Hematopoietic multipotent progenitor cell treated with erythropoietin and hydrocortisone succinate and interleukin-3 and kit ligand, for 8 days (in vitro differentiated cells): ENCODE measurements at regions not wholly inside any gene's neighbourhood (a gene's known extent, or its start where the extent isn't known, plus 50 kb on each side); places are given as distances from the start of the nearest gene placed in this dataset.
"Not testable (repeated sequence)": the region's sequence is repeated elsewhere in the genome, so short reads cannot be mapped to it uniquely, and the experiment has no call there.

Source experiments
- DNase-seq: peaks from one replicate; pipeline ENCODE4 v3.0.0-alpha.2; 2015

DNA sequence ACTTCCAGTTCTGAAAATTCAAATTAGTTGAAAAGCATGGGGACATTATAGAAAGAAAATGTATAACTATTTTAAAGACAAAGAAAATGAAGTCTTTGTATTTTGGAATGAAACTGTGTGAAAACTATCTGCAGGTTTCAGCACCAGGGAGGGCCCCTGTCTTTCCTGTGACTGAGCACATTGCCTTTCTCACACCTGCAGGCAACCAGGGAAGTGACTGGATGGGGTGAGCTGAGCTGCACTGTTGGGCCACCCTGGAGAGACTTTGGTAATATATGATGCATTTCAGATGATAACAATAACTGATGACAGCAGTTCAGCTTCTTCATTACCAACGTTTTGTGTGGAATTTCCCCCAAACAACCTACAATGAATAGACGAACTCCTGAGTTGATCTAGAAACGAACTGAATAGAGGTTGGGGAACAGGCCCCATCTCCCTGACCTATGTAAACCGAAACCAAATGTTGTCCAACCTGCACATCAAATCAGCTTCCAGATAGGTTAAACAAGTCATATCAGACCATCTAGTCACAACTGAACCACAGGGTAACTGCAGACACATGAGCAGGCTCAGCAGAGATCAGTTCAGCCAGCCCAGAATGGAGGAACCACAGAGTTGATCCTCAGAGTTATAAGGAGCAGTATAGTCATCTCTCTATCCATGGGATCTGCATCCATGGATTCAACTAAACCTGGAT lies 1402.2 kb downstream of the RPIA start:
- not testable (repeated sequence) for DNase-seq

DNA sequence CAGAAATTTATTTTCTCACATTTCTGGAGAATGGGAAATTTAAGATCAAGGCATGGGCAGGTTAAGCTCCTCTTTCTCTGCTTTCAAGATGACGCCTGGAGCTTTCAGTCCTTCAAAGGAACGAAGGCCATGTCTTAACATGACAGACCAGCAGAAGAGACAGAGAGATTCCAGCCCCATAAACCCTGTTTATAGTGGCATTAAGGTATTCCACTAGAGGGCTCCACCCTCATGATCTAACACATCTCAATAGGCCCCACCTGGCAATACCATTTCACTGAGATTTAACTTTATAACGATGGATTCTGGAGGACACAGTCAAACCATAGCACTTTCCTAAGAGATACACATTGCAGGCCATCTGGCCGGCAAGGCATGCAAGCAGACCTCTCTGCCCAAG lies 1406.1 kb downstream of the RPIA start:
- not testable (repeated sequence) for DNase-seq

DNA sequence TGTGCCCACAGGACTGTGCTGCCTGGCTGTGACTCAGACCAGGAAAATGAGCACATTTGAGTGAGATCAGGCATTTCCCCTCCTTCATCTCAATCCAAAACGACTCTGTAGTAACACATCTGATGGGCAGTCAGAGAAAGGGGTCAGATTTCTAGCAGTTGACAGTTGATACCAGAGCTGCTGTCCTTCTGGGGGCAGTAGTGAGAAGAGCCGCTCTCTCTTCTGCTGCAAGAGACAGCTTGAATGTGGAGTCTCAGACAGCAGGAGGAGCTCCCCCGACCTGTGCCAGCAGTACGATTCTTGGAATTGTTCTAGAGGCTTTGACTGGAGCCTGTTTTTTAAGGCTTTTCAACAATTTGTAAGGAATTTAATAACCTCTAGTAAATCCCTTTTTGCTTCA lies 1413.7 kb downstream of the RPIA start:
- DNase-seq, result not testable (repeated sequence)

DNA sequence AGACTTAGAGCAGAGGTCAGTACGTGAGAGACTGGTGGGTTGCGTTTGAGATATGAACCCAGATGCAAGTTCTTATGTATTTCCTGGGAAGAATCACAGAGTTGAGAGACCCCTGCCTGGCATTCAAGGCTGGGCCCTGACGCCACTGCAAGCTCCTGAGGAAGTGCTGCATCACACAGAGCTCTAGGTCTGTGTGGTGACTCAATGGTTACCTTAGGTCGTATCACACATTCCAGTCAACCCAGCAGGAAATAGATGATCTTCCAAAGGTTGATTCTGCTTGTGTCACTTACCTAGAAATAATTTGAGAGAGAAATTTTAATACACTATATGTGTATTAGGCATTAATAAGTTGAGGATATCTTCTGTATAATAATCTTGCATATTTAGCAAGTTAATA lies 1431.9 kb downstream of the RPIA start:
- DNase-seq, result not testable (repeated sequence)

DNA sequence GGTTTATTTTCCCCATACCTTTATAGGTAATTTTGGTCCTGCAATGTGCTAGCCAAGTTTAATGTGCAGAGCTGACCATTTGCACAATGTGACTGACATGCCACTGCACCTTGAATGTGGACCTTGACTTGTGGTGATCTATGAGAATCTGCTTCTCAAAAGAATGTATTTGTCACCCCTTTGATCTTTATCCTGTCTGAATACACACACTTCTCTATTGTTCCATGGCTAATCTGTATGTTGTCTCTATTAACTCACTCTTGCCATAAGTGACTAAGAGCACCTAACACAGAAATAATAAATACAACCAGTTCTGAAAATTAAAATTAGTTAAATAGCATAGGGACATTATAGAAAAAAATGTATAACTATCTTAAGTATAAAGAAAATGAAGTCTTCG lies 1447.6 kb downstream of the RPIA start:
- DNase-seq, result not testable (repeated sequence)

DNA sequence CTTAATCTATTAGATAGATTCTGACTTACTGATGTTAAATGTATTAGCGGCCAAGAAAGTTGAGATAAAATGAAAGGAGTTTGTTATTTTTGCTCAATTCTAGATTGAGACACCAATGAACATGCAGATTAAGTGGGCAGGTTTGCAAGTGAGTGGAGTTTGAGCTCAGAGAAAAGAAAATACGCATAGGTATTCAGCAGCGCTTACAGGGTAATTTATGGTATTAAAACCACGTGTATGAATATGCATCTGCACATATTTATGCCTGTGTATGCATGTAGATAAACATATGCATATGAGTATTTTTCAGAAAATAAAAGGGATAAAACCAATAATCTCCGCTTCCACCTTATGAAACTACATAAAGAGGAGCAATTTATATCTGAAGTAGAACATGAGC lies 1450.1 kb downstream of the RPIA start:
- not testable (repeated sequence) for DNase-seq

DNA sequence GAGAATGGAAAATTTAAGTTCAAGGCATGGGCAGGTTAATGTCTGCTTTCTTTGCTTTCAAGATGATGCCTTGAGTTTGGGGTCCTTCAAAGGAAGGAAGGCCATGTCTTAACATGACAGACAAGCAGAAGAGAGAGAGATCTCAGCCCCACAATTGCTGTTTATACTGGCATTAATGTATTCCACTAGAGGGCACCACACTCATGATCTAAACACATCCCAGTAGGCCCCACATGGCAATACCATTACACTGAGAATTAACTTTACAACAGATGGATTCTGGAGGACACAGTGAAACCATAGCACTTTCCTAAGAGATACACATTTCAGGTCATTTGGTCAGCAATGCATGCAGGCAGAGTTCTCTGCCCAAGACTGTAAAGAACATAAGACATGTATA lies 1460.3 kb downstream of the RPIA start:
- not testable (repeated sequence) for DNase-seq

DNA sequence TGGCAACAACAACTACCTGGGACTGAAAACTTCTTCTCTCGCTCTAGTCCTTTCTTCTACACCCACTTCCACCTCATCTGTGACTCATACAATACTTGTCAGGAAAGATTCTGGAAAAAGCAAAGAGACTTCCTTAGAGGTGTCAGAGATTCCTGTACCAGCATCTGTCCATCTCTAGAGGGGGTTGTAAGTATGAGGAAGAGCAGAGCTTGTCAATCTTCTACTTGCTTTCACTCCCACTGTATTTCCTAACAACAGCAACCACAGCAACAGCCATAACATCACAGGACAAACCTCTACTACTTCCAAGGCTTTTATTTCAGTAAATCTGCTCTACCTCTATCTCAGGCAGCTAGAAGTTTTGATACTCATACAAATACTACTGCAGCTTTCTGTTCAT lies 1479.5 kb downstream of the RPIA start:
- not testable (repeated sequence) for DNase-seq

DNA sequence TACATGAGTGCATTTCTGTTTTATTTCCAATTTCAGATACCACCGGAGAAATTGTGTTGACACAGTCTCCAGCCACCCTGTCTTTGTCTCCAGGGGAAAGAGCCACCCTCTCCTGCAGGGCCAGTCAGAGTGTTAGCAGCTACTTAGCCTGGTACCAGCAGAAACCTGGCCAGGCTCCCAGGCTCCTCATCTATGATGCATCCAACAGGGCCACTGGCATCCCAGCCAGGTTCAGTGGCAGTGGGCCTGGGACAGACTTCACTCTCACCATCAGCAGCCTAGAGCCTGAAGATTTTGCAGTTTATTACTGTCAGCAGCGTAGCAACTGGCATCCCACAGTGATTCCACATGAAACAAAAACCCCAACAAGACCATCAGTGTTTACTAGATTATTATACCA lies 1481.6 kb downstream of the RPIA start:
- not testable (repeated sequence) for DNase-seq

DNA sequence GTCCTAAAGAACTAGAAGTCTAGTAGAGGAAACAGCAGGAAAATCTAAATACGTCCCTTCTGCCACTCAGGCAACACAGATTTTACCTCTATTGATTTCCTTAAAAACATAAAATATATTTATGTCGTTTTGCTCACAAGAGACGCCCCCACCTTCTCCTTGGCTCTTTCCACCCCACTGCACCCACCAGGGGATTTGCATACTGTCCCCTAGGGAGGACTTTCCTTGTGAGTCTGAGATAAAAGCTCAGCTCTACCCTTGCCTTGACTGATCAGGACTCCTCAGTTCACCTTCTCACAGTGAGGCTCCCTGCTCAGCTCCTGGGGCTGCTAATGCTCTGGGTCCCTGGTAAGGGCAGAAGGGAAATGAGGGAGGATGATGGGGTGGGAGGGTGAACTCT lies 1488.1 kb downstream of the RPIA start:
- not testable (repeated sequence) for DNase-seq

DNA sequence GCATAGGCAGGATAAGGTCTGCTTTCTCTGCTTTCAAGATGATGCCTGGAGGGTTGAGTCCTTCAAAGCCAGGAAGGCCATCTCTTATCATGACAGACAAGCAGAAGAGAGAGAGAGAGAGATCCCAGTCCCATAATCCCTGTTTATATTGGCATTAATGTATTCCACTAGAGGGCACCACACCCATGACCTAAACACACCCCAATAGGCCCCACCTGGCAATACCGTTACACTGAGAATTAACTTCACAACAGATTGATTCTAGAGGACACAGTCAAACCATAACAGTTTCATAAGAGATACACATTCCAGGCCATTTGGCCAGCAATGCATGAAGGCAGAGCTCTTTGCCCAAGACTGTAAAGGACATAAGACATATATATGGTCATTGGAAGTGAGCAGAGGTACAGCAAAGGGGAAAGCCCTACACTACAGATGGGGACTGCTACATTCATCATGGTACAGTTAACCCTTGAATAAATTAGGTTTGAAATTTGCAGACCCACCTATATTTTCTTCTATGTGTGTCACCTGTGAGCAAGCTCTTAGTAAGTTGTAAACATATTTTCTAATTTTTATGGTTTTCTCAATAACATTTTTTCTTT lies 1516.1 kb downstream of the RPIA start:
- DNase-seq, result peak; percentile 47

DNA sequence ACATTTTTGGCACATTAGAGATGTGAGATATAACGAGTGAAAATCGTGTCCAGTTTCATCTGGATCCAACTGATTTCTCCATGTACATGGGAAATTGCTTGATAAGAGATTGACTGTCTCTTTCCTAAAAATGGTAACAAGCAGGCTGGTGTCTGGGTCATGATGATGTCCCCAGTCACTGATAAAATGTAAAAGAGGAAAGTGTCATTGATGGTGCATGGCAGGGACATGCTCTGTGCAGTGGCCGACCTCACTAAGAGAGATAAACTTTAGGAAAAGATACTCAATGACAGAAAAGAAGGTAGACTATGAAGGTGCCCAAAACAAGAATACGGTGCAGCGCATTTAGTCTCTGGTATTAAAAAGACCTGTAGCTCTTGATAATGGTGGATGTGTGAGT lies 1517.5 kb downstream of the RPIA start:
- no peak for DNase-seq

DNA sequence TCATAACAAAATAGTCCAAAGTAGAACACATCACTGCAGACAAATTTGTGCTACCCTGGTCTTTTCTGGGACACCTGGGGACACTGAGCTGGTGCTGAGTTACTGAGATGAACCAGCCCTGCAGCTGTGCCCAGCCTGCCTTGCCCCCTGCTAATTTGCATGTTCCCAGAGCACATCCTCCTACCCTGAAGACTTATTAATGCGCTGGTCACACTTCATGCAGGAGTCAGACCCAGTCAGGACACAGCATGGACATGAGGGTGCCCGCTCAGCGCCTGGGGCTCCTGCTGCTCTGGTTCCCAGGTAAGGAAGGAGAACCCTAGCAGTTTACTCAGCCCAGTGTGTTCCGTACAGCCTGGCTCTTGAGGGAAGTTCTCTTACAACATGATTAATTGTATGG lies 1518.3 kb downstream of the RPIA start:
- DNase-seq, result no peak

DNA sequence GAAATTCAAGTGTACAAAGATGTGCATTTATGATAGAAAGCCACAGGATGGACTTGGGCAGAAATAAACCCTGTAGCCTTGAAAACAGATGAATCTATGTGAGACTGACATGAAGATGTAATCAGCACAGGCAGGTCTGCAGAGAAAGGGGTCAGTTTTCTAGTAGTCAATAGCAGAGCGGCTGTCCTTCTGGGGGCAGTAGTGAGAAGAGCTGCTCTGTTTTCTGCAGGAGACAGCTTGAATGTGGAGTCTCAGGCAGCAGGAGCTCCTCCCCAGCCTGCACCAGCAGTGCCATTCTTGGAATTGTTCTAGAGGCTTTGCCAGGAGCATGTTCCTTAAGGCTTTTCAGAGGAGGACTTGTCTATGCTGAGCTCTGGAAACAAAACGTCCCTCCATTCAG lies 1524.4 kb downstream of the RPIA start:
- not testable (repeated sequence) for DNase-seq

DNA sequence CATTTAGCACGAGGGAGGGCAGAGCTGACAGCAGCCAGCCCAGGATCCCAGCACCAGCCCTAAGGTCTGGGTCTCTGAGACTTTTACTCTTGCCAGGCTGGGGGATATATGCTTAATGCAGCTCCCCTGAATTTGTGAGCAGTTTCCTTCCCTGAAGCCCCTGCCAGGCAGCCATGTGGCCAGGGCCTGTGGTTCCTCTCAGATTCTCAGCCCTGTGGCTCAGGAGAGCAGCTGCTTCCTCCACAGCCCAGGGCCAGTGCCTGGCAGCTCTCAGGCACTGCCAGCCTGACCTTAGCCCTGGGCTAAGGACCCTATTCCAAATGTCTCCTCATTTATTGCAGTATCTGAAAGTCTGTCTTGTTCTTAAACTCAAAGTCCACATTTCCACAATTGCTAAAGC lies 1525.3 kb downstream of the RPIA start:
- DNase-seq, result not testable (repeated sequence)

DNA sequence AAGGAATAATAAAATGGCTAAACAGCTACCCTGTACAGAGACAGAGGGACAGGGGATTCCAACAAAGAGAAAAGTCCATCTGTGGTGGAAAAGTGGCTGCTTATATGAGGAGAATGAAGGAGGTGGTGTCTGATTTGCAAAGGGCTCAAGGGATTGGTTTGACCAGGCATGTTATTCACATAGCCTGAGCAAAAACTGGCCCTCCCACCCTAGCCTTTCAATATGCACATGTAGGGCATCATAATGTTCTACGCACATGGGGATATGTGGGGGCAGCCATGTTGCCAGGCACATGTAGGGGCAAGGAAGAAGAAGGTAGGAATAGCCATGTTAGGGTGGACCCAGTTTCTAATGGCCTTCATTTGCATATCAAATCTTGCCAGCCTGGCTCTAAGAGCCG lies 1527.1 kb downstream of the RPIA start:
- DNase-seq, result not testable (repeated sequence)

DNA sequence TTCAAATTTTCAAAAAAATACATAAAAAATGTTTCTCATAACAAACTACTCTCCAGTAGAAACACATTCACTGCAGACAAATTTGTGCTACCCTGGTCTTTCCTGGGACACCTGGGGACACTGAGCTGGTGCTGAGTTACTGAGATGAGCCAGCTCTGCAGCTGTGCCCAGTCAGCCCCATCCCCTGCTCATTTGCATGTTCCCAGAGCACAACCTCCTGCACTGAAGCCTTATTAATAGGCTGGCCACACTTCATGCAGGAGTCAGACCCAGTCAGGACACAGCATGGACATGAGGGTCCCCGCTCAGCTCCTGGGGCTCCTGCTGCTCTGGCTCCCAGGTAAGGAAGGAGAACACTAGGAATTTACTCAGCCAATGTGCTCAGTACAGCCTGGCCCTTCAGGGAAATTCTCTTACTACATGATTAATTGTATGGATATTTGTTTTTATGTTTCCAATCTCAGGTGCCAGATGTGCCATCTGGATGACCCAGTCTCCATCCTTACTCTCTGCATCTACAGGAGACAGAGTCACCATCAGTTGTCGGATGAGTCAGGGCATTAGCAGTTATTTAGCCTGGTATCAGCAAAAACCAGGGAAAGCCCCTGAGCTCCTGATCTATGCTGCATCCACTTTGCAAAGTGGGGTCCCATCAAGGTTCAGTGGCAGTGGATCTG lies 1529.3 kb downstream of the RPIA start:
- not testable (repeated sequence) for DNase-seq

DNA sequence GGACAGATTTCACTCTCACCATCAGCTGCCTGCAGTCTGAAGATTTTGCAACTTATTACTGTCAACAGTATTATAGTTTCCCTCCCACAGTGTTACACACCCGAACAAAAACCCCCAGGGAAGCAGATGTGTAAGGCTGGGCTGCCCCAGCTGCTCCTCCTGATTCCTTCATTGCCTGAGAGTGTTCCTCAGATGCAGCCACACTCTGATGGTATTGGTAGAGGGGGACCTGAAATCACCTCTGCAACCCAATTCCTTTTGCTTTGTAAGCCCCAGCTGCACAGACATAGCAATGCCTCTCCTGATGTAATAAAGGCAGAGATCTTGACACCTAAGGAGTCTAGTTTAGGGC lies 1529.8 kb downstream of the RPIA start:
- no peak for DNase-seq

DNA sequence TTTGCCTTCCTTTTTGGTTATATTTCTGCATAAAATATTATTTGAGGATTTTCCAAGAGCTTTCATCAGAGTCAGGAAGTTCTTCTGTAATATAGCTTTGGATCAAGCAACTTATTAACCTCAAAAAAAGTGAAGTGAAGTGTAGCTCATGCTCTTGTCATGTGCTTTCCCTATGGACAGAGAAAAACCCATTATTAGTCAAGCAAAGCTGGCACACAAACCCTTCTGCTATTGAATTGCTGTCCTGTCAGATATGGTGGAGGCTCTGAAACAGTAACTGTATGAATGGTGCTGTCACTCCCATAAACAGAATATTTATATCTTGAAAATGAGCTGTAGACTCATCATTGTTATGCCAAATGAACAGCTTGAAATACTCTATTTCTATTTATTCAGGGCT lies 1533.3 kb downstream of the RPIA start:
- DNase-seq, result not testable (repeated sequence)

DNA sequence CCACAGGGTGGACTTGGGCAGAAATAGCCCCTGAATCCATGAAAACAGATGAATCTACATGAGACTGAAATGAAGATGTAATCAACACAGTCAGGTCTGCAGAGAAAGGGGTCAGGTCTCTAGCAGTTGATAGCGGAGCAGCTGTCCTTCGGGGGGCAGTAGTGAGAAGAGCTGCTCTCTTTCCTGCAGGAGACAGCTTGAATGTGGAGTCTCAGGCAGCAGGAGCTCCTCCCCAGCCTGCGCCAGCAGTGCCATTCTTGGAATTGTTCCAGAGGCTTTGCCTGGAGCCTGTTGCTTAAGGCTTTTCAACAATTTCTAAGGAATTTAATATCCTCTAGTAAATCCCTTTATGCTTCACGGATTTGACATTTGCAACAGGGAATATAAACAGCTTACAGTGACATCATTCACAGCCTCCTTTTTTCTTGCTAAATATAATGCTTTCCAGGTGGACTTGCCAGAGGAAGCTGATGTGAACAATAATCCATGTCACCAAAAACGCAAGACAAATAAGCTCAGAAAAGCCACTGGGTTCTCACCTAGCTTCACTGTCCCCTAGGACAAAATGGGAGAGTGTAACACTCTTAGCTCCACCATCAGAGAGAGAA lies 1535.1 kb downstream of the RPIA start:
- not testable (repeated sequence) for DNase-seq

DNA sequence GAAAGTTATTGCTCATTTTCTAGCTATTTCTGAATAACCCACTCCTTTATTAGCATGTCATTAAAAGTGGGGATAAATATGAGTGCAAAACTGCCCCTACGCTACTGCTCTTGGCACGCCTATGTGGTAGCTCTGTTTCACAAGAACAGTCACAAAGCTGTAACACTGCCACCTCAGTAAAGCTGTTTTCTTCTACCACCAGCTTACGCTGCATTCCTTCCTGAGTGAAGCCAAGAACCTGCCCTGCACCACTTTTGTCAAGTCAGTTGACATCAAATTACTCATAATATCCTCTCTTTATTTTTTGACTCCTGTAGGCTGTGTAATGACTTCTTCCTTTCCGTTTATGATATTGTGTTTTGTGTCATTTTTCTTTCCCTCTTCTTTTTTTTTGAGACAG lies 1539.7 kb downstream of the RPIA start:
- not testable (repeated sequence) for DNase-seq

DNA sequence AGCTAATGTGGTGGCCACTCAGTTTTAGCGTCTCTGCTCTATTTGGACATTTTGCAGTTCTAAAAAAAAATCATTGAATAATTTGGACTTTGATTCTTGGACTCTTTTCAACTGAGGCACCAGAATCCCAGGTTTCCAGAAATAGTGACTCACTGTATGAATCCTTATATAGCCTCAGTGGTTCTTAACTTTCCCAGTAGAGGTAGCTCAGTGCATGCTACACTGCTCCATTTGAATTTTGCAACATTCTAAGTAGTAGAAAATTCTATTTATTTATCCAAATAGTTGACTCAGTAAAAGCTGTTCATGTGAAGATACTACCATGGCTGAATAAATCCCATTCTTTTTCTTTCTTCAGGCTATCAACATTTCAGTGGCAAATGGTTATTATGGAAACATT lies 1544.0 kb downstream of the RPIA start:
- not testable (repeated sequence) for DNase-seq

DNA sequence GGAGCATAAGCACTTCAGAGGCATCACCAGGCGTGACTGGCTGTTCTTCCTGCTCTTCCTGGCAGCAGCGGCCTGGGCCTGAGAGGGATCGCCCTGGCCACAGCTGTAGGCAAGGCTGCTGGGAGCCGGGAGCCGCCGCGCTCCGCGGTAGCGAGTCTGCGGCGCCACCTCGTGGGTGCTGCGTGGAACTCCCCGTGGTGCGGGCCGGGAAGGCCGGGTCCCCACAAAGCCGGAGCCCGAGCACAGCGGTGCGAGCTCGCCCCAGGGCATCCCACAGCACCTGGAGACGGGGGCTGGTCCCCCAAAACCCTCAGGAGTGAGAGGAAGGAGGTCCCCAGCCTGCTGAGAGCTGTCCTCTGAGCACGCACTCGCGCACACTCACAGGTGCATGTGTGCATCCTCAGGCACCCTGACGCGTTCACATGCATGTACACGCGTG lies 1546.5 kb downstream of the RPIA start:
- DNase-seq, result not testable (repeated sequence)
